A673 (cell line): ENCODE measurements at regions not wholly inside any gene's neighbourhood (a gene's known extent, or its start where the extent isn't known, plus 50 kb on each side); places are given as distances from the start of the nearest gene placed in this dataset.

ENCODE experiments used
- BruUV-seq: library from RNA; stranded (reverse); fragments of 400-500 nt; replicated peaks from 2 replicates; lab custom pipeline; 2021; lab: Mats Ljungman, UMichigan
- CTCF ChIA-PET: fragments of 300-600 bp; sonication (Branson Sonifier 250); formaldehyde crosslinking; loops from one replicate; lab custom pipeline; 2022; ENCODE audit warnings: antibody characterized with exemption; lab: Charles Lee
- POLR2A ChIA-PET: fragments of 300-600 bp; sonication (Branson Sonifier 250); formaldehyde crosslinking; loops from one replicate; lab custom pipeline; 2022; ENCODE audit warnings: antibody characterized with exemption; ENCODE audit not compliant: low non-redundant PET; lab: Charles Lee
- DNase-seq: peaks from one replicate; pipeline ENCODE4 v3.0.0-alpha.2; 2015; ENCODE audit warnings: low spot score
- H3K27ac ChIP-seq: fragments of 200-600 bp; sonication (generic); 2 replicates; pipeline ENCODE4 v1.5.1; 2016; ENCODE audit warnings: mixed run types, low read depth, mild to moderate bottlenecking, mixed read lengths, antibody characterized with exemption, low read length; ENCODE audit not compliant: poor library complexity, severe bottlenecking
- H3K27me3 ChIP-seq: fragments of 200-600 bp; sonication (generic); replicated peaks from 2 replicates; pipeline ENCODE4 v1.6.1; 2017; ENCODE audit warnings: mixed run types, low read depth, mild to moderate bottlenecking, mixed read lengths, antibody characterized with exemption, low read length; ENCODE audit not compliant: insufficient read depth, poor library complexity
- H3K36me3 ChIP-seq: fragments of 200-600 bp; sonication (generic); 2 replicates; pipeline ENCODE4 v1.6.1; 2016; ENCODE audit warnings: mixed run types, mild to moderate bottlenecking, mixed read lengths, antibody characterized with exemption, low read length; ENCODE audit not compliant: insufficient read depth, poor library complexity, severe bottlenecking
- H3K4me1 ChIP-seq: fragments of 200-600 bp; sonication (generic); 2 replicates; pipeline ENCODE4 v1.6.1; 2017; ENCODE audit warnings: mixed run types, mild to moderate bottlenecking, mixed read lengths, antibody characterized with exemption, low read length; ENCODE audit not compliant: insufficient read depth, poor library complexity, severe bottlenecking
- H3K4me3 ChIP-seq: fragments of 200-600 bp; sonication (generic); 2 replicates; pipeline ENCODE4 v1.5.1; 2016; ENCODE audit warnings: low read depth, mixed run types, mild to moderate bottlenecking, mixed read lengths, low read length; ENCODE audit not compliant: poor library complexity, severe bottlenecking
- H3K9me3 ChIP-seq: fragments of 200-600 bp; sonication (generic); 2 replicates; pipeline ENCODE4 v1.6.1; 2016; ENCODE audit warnings: mixed run types, low read depth, mild to moderate bottlenecking, mixed read lengths, antibody characterized with exemption, low read length; ENCODE audit not compliant: poor library complexity, severe bottlenecking
- CTCF ChIP-seq: fragments of 300-800, 200-600 bp; sonication (generic); conservative IDR thresholded peaks from 2 replicates; pipeline ENCODE4 v1.5.1; 2017; ENCODE audit warnings: low read depth, mild to moderate bottlenecking, antibody characterized with exemption, low read length, moderate library complexity, mixed read lengths
- EZH2 ChIP-seq: fragments of 200-600 bp; sonication (generic); IDR thresholded peaks from 2 replicates; pipeline ENCODE4 v1.6.1; 2017; ENCODE audit warnings: borderline replicate concordance, low read depth, mild to moderate bottlenecking, mixed read lengths, antibody characterized with exemption, low read length; ENCODE audit not compliant: poor library complexity, severe bottlenecking
- intact Hi-C: fragments of 100-400 bp; cut with micrococcal nuclease; formaldehyde crosslinking; loops from one replicate; pipeline ENCODE4 v1.10.0; 2022; ENCODE audit not compliant: unreplicated experiment

- Histone ChIP-seq H3K27me3 (no peaks in the 10 kb centered on the region), H3K9me3 (no peaks in the 10 kb centered on the region), H3K27ac (no peak overlapping the region), H3K4me3 (no peak overlapping the region), H3K4me1 (no peaks in the 10 kb centered on the region), H3K36me3 (no peaks in the 10 kb centered on the region)
- BruUV-seq = no TSS peak
- no peak for TF ChIP-seq CTCF
- no peak for TF ChIP-seq EZH2
- intact Hi-C loops = no loop called here
- ChIA-PET CTCF (no interaction called here), POLR2A (no interaction called here)
- no peak for DNase-seq
Observed at GRCh38 chr7:89507034-89507433, 647.2 kb upstream of the STEAP1 start.

GRCh38 chr7:89511900-89512299 lies 642.4 kb upstream of the STEAP1 start:
- no peaks in the 10 kb centered on the region for H3K9me3 ChIP-seq
- ChIA-PET CTCF (no interaction called here), POLR2A (no interaction called here)
- no peaks in the 10 kb centered on the region for H3K36me3 ChIP-seq
- H3K4me3 ChIP-seq = no peak overlapping the region
- DNase-seq = no peak
- TF ChIP-seq CTCF (no peak), EZH2 (no peak)
- intact Hi-C loops = no loop called here
- H3K27me3 ChIP-seq = no peaks in the 10 kb centered on the region
- no peak overlapping the region for H3K27ac ChIP-seq
- no TSS peak for BruUV-seq
- no peaks in the 10 kb centered on the region for H3K4me1 ChIP-seq

- Histone ChIP-seq H3K4me3 (no peak overlapping the region), H3K36me3 (no peaks in the 10 kb centered on the region), H3K27me3 (no peaks in the 10 kb centered on the region), H3K4me1 (no peaks in the 10 kb centered on the region), H3K27ac (no peak overlapping the region), H3K9me3 (no peaks in the 10 kb centered on the region)
- CTCF ChIA-PET = no interaction called here
- TF ChIP-seq CTCF (no peak), EZH2 (no peak)
- no peak for DNase-seq
- no TSS peak for BruUV-seq
- POLR2A ChIA-PET = no interaction called here
- intact Hi-C loops = no loop called here
Observed at GRCh38 chr7:89514970-89515369, 639.3 kb upstream of the STEAP1 start.
